OCI-M1 (cell line): ENCODE measurements at regions not wholly inside any gene's neighbourhood (a gene's known extent, or its start where the extent isn't known, plus 50 kb on each side); places are given as distances from the start of the nearest gene placed in this dataset.
A peak's percentile ranks its signal among the peaks of the same experiment; 100 is the strongest.
"Not testable (repeated sequence)": the region's sequence is repeated elsewhere in the genome, so short reads cannot be mapped to it uniquely, and the experiment has no call there.

Experiments used
- DNase-seq: peaks from one replicate; lab custom pipeline; 2025; lab: John Stamatoyannopoulos, UW

- no peak for DNase-seq
Measured at GRCh38 chr12:75759842-75760572, 248.6 kb upstream of the KRR1 start.

GRCh38 chr12:75759196-75759595 lies 247.8 kb upstream of the KRR1 start:
- no peak for DNase-seq

- DNase-seq, result no peak
Measured at GRCh38 chr12:75756771-75757170, 245.4 kb upstream of the KRR1 start.

GRCh38 chr12:75756111-75756510 lies 244.7 kb upstream of the KRR1 start:
- no peak for DNase-seq

- peak; percentile 7 for DNase-seq
Measured at GRCh38 chr12:75754698-75755097, 243.3 kb upstream of the KRR1 start.

- DNase-seq, result no peak
Measured at GRCh38 chr12:75754141-75754540, 242.7 kb upstream of the KRR1 start.

- DNase-seq, result no peak
Measured at GRCh38 chr12:75751769-75752471, 240.5 kb upstream of the KRR1 start.

- DNase-seq, result no peak
Measured at GRCh38 chr12:75750716-75751306, 239.4 kb upstream of the KRR1 start.

GRCh38 chr12:75748990-75749389 lies 237.6 kb upstream of the KRR1 start:
- not testable (repeated sequence) for DNase-seq

- no peak for DNase-seq
Measured at GRCh38 chr12:75748136-75748535, 236.7 kb upstream of the KRR1 start.

GRCh38 chr12:75747572-75748021 lies 236.2 kb upstream of the KRR1 start:
- DNase-seq, result no peak

- DNase-seq, result no peak
Measured at GRCh38 chr12:75746621-75747020, 235.2 kb upstream of the KRR1 start.

- no peak for DNase-seq
Measured at GRCh38 chr12:75744607-75745256, 233.3 kb upstream of the KRR1 start.

- DNase-seq, result no peak
Measured at GRCh38 chr12:75742961-75743360, 231.6 kb upstream of the KRR1 start.

GRCh38 chr12:75742048-75742447 lies 230.6 kb upstream of the KRR1 start:
- no peak for DNase-seq

- no peak for DNase-seq
Measured at GRCh38 chr12:75739912-75740311, 228.5 kb upstream of the KRR1 start.

- DNase-seq, result not testable (repeated sequence)
Measured at GRCh38 chr12:75739098-75739497, 227.7 kb upstream of the KRR1 start.

GRCh38 chr12:75738486-75738885 lies 227.1 kb upstream of the KRR1 start:
- no peak for DNase-seq

GRCh38 chr12:75735853-75736252 lies 224.4 kb upstream of the KRR1 start:
- no peak for DNase-seq

- no peak for DNase-seq
Measured at GRCh38 chr12:75728826-75729225, 217.4 kb upstream of the KRR1 start.

GRCh38 chr12:75727577-75727976 lies 216.2 kb upstream of the KRR1 start:
- no peak for DNase-seq

- peak; percentile 12 for DNase-seq
Measured at GRCh38 chr12:75725521-75726111, 214.2 kb upstream of the KRR1 start.
